ENCODE measurements at regions not wholly inside any gene's neighbourhood (a gene's known extent, or its start where the extent isn't known, plus 50 kb on each side); places are given as distances from the start of the nearest gene placed in this dataset.
A peak's percentile ranks its signal among the peaks of the same experiment; 100 is the strongest.

DNA sequence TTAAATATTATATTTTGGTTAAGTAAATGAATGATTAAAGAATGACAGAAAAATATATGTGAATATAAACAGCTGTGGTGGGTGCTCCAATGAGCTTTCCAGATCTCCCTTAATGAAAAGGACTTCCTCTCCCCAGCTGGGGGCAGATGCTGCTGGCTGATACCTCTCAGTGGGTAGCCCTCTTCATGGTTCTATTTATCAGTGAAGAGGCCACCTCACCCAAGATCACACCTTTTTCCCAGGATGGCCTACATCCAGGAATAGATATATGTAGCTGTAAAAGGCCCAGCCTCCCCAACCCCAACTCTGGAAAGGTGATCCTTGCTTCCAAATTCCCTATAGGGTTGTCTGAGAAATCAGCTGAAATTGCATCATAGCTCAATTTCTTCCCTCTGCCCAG, 135.2 kb upstream of the ACVR2A start:
- peak in 1 of 2 experiments; percentile 8 for DNase-seq

DNA sequence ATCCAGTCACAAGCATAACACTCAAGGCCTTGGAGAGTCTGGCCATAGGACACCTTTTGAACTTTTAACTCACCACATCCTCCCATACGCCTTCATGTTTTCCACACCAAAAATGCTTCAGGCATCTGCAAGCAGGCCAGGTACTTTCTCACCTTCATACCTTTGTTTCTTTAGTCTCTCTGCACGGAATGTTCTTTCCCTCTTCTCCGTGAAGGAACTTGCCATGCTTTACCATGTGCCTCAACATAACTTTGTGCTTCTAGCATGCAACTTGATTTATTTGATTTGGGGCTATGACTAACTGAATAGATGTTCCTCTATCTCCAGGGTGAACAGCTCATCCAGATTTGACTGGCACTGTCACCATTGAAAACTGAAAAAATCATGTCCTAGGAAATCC, 141.7 kb upstream of the ACVR2A start:
- DNase-seq = no peak

DNA sequence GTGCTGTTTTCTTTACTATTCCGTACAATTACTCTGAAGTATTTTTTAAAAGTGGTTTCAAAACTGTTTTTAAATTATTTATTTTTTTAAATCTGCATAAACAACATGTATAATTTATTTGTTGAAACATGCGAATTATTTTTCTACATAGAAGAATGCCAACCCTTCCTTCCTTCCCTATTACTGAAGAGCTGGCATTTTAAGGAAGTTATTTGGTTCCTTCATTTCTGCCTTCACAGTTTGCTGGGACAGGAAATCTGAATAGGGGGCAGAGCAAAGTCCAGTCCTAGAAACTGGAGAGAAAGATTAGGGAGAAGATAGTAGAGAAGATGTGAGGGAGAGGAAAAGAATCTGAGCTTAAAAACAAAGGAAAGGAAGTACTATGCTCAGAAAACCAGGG, 146.7 kb upstream of the ACVR2A start:
- no peak for DNase-seq

DNA sequence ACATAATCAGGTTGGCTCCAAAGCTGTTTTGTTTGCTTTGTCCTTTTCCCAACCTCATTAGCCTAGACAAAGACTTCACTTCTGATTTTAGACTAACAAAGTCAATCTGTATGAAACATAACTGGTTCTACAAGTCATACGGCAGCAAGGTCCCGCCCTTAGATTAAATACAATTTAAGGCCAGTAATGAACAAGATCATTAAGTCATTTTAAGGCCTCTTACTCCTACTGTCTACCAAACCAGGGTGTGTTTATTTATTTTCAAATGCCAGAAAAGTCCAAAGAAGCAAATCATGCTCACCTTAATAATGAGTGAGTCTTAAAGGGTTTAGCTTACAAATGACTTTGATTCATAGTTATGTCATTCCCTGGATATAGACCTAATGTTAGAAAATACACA, 148.4 kb upstream of the ACVR2A start:
- no peak for DNase-seq

DNA sequence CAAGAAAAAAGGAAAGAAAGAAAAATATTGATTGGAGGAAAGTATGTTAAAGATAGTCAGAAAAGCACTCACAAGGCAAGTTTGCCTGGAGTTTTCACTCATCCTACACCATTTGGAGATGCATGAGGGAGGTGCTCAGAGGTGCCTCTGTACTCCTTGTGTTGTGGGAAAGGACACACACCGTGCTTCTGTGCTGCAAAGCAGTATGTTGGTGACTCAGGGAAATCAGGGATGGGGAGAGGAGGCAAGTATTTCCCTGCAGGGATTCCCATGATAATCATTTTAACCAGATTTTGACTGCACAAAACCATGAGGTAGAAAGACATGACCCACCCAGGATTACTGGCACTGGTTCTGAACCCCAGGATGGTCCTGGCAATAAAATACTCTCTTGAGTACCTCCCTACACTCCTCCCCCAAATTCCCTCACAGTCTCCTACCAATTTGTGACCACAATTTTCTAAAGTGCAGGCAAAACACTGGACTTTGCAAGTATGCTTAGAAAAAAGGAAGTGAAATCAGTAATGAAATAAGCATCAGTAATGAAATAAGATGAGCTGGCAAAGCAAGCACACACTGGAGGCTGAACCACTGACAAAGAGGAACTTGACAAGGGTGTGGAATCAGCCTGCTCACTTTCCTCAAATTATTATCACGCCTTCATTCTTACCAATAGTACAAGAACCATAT, 155.5 kb upstream of the ACVR2A start:
- no peak for DNase-seq

DNA sequence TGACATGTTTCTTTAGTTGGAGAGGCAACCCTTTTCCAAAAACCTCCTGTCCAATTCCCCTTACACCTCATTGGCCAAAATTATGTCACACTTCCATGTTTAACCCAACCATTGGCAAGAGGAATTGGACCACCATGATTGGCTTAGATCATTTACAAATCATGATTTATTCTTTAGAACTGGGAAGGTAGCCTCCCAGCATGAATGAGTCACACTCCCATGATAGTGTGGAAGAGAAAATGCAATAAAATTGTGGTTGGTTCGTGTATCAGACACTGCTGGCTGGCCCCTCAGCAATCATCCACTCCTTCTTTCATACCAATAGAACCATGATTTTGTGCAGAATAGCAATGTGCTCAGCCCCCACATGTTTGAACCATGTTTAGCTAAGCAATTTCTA, 156.6 kb upstream of the ACVR2A start:
- DNase-seq = no peak

DNA sequence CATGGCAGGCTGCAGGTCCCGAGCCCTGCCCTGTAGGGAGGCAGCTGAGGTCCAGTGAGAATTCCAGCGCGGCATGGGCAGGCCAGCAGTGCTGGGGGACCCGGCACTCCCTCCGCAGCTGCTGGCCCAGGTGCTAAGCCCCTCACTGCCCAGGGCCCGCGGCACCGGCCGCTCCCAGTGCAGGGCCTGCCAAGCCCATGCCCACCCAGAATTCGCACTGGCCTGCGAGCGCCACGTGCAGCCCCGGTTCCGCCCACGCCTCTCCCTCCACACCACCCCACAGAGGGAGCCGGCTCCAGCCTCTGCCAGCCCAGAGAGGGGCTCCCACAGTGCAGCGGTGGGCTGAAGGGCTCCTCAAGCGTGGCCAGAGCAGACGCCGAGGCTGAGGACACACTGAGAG, 158.5 kb upstream of the ACVR2A start:
- DNase-seq = no peak

DNA sequence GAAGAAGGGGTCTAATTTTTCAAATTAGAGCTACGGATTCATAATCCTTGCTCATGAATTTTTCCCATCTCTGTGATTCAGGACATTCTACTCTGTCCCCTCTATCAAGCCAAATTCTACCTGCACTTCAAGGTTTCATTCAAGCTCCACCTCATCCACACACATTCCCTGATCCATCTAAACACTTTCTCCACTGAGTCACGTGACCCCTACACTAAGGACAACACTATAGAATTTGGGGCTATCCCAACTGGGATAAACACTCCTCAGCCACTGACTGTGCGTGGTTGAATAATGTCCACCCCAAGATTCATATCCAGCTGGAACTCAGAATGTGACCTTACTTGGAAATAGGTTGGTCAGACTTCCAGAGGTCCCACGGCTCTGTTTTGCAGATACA, 159.9 kb upstream of the ACVR2A start:
- DNase-seq = no peak

DNA sequence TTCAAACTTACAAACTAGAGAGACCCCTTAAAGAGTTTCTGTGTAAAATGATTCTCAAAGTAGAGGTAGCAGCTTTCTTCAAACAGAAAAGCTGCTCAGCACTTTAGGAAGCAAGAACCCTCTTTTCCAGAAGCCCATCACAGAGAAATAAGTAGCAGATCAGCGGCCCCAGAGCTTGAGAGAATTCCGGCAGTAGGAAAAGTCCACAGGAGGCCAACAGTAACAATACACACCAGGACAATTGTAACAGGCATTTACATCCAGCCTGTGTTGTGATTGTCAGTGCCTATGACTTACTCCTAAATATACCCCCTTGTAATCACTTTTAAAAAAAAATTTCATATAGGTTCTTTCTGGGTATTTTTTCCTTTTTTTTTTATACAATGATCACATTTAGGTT, 161.4 kb upstream of the ACVR2A start:
- DNase-seq = no peak

DNA sequence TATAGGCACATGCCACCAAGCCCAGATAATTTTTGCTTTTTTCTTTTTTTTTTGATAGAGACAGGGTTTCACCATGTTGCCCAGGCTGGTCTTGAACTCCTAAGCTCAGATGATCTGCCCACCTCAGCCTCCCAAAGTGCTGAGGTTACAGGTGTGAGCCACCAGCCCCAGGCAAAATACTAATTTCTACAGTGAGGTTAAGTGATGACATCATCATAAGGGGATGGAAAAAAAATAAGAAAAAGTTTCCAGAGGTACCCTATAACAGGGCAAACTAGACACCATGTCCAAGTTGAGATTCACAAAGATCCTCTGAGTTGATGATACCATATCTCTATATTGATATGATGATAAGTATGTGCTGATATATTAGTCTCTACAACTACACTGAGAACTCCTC, 163.7 kb upstream of the ACVR2A start:
- no peak for DNase-seq

DNA sequence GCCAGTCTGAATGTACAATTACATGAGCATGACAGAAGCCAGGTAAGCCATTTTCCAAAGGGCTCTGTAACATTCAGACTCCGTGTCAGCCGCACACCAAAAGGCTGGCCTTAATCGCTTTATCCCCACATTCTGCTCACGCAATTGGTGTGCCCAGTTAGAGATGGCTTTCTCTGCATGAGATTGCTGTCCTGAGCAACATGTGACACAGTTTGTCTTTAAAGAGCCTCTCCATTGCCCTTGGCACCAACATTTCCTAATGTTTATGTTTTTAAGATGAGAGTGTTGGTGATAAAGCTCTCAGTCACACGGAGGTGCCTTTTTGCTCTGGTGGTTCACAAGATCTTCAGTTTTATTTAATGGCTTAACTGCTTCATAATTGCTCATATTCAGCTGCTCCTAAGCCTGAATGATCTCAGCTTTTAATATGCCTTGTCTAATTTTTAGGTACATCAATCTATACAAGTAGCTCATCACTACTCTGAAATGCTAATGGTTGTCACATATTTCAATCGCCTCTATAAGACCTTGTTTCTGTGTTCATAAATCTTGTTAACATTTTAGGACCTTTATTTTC, 164.8 kb upstream of the ACVR2A start:
- DNase-seq = peak; percentile 72 to 90

DNA sequence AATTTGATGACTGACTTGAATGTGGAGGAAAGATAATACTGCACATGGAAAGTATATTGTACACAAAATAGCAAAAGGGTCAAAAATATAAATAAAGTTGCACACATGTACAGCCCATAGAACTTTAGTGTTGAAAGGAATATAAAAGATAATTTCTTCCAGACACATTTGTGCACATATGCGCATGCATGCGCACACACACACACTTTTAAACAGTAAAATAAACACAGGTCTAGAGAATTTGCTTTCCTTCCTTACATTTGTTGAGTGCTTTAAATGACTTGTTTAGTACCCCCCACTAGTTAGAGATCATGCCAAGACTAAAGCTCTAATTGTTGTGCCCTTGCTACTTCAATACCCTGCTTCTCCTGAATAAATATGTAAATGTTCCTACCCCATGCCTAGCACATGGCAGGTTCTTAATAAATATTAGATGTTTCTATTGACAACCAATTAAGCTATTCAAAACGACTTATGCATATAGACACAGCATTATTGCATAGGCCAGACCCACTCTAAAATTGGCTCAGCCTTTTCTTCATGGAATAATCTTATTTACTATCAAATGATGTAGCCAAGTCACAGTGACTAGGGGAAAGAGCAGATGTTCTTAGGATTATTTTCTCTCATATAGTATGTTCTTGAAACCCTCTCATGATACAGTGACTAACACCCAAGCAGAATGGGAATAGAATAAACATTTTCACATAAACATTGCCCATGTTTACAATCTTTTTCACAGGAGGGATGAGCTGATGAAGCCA, 165.5 kb upstream of the ACVR2A start:
- DNase-seq = peak; percentile 65 to 90

DNA sequence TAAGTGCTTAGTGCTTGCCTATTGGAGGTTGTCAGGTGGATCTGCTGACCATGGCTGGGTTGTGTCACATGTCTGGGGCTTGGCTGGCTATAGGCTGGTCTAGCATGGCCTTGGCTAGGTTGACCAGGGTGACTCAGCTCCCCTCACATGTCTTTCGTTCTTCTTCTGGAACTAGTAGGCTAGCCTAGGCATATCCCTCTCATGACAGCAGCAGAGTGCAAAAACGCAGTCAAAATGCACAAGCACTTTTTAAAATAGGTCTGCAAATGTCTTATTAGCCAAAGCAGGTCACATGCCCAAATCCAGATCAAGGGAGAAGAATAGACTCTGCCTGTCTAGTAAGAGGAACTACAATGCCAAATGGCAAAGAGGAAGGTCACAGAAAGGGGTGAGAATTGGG, 179.7 kb upstream of the ACVR2A start:
- DNase-seq = no peak

DNA sequence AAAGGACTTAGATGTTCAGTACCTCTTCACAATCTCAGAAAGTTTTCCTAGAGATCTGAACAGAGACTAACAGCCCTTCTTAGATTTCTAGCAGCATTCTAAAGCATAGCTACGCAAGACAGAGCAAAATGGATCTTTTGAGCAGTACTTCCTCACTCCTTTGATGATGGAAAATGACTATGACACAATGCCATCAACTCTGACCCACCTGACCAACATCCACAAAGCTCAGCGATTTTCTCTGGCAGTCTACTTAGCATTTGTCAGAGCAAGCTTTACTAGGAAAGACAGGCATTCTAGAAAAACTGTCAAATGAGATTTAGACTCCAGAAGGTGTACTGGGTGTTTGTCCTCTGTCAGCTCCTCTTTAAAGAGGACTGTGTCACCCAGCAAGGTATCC, 180.9 kb upstream of the ACVR2A start:
- DNase-seq = no peak

DNA sequence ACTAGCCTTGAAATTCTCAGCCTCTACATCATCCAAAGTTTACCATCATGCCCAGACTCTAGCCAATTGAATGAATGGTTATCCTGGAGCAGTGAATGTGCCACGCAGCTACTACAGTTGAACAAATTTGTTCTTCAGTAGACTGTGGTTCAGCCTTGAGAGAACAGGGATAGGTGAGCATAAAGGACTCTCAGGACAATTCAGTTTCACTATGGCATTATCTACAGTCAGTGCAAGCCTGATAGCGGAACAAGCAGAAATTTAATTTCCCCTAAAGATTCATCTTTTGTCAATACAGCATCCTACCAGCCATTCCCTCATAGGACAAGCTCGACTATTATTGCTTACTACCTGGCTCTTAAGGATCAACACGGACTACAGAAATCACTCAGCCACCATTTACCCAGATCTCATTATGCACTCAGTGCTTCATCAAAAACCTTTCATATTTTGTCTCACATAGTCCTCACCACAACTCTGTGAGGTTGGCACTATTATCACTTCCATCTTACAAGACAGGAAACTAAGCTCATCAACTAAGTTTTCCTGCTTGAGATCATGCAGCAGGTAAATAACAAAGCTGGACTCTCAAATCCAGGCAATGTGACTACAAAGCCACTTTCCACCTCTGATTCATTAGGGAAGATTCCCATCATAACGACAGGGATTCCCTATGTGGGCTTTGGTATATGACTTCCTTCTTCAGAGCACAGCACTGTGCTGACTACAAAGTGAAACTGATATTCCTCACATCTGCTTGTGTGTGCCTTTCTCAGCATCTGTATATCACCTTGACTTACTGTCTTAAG, 181.5 kb upstream of the ACVR2A start:
- no peak for DNase-seq

DNA sequence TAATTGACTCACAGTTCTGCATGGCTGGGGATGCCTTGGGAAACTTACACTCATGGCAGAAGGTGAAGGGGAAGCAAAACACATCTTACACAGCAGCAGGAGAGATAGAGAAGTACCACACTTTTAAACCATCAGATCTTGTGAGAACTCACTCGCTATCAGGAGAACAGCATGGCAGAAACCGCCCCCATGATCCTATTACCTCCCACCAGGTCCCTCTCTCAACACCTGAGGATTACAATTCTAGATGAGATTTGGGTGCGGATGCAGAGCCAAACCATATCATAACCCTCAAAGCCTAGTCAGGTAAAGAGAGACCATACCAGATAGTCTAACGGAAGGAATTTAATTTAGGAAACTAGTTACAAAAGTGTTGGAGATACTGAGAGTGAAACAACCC, 182.6 kb upstream of the ACVR2A start:
- DNase-seq = no peak

DNA sequence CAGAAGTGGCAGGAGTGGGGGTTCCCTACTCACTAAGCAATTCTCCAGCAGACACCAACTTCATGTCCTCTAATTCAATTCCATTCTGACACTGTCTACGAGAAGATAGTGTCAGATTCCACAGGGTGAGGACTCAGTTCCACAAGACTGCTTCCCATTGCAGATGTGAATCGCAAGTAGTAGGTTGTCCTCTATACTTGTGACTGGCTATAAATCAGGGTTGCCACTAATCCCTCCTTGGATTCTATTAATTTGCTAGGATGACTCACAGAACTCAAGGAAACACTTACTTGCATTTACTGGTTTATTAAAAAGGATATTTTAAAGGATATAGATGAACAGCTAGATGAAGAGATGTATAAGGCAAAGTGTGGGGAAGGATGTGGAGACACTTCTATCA, 184.1 kb upstream of the ACVR2A start:
- peak in 1 of 2 experiments; percentile 31 for DNase-seq

DNA sequence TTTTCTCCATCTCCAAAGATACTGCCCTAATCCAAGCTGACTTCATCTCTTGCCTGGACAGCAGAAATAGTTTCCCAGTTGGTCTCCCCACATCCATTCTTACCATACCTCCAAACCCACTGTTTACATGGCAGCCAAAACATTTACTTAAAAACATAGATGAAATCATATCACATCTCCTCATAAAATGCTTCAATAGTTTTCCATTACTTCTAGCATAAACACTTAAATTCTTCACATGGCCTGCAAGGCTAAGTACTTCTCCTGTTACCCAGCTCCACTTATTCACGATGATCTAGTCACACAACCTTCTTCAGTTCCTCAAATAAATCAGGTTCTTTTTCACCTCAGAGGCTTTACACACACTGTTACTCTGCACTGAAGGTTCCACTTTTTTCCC, 185.8 kb upstream of the ACVR2A start:
- no peak for DNase-seq

DNA sequence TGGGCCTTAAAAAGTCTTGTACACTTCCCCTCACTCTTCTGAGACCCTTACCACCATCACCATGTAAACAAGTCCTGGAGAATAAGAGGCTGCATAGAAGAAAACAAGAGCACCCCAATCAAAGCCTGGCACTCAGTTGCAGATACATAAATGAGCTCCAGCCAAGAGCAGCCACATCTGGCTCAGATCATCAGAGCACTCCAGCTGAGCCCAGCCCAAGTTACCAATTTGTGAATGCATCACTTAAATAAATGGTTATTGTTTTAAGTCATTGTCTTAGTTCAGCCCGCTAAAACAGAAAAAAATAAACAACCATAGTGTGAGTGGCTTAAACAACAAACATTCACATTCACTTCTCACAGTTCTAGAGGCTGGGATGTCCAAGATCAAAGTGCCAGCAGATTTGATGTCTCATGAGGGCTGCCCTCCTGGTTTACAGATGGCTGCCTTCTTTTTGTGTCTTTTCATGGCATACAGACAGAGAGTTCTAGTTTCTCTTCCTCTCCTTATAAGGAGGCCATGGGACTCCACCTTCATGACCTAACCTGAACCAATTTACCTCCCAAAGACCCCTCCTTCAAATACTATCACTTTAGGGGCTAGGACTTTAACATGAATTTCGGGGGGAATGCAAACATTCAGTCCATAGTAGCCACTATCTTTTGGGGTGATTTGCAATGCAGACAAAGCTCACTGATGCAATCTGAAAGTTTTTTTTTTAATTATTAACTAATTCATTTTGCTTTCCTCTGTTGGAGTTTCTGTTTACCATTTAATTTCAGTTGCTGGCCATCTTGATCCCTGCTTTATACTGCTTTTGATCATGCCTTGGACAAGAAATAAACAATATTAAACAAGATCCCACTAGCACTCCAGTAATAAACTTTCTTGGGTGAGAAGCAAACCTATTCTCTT, 187.5 kb upstream of the ACVR2A start:
- DNase-seq = no peak

DNA sequence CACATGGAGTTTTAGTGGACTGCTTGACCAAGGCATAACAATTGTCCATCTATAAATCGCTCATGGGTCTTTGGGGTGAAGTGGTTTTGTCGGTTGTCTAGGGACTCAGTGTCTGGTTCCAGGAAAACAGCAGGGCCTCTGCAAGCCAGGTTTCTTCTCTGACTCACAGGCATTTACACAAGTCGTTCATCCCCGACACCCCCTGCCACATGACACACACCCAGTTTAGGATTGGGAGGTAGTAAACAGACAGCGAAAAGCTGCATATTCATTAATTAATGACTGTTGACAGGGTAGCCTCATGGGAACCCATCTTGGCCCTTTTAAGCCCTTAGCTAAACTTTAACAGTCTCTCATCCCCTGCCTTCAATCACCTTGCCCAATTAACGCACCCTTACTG, 194.8 kb upstream of the ACVR2A start:
- DNase-seq = no peak

DNA sequence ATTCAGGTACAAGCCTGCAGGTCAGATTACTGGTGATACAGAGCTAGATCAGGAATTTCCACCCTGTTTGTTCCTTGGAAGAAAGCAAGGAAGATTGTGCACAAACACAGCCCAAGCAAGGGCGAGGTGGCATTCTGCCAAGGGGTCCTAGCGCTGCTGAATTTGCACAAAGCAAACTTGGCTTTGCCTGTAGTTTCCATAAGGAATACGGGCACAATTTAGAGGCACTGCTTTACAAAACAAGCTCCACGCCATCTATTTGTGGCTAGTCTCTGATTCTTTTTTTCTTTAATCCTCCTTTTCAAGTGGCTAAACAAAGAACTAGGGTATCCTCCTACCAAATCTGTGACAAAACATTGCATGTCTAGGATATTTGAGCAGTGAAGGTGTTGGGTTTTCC, 195.5 kb upstream of the ACVR2A start:
- no peak for DNase-seq

DNA sequence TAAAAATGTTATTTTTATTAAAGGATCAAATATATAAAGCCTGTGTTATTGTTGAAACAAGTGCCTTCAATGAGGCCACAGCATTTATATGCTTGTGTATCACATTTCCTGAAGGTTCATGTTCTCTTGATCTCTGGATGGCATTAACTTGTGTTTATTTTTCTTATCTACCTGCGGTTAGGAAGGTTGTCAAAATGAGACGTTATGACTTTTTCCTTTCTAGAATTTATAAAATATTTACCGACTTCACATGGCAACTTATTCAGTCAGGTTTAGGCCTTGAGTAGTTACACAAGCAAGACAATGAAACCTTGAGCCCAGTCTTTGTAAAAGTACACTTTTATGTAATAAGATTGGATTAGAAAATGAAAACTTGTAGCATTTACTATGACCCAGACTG, 196.4 kb upstream of the ACVR2A start:
- DNase-seq = no peak

DNA sequence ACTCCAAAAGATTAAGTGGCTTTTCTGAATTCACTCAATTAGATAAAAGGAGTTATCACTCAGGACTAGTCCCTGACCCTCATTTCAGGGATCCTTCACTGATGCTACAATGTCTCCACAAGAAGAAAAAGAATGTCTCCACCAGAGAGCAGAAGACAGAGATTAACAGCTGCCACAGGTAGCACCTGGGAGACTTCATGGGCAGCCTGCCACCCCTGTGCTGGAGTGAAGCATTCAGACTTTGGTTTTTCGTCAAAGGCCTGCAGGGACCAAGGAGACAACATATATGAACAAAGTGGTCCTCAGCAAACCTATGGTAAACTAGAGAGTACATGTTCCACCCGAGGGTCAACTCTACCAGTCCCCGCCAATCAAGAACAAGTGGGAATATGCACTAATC, 197.0 kb upstream of the ACVR2A start:
- DNase-seq = no peak
